ENCODE measurements at regions not wholly inside any gene's neighbourhood (a gene's known extent, or its start where the extent isn't known, plus 50 kb on each side); places are given as distances from the start of the nearest gene placed in this dataset.

- no peak for DNase-seq (ENCODE audit: low spot score)
- no peak for TF ChIP-seq MAX (IDR thresholded peaks at IDR 0.05)
- TF ChIP-seq REST (IDR thresholded peaks at IDR 0.05) = no peak
- TF ChIP-seq ATF3 (IDR thresholded peaks at IDR 0.05) = no peak
- TF ChIP-seq JUND (IDR thresholded peaks at IDR 0.05) = no peak
- TF ChIP-seq HNF4G (IDR thresholded peaks at IDR 0.05) = no peak
- TF ChIP-seq HNF4A (conservative IDR thresholded peaks at IDR 0.05) = no peak
- no peak for TF ChIP-seq ZBTB33 (IDR thresholded peaks at IDR 0.05)
- no peak for TF ChIP-seq YY1 (IDR thresholded peaks at IDR 0.05)
- TF ChIP-seq TAF1 (conservative IDR thresholded peaks at IDR 0.05) = no peak
- TF ChIP-seq CTCF (IDR thresholded peaks at IDR 0.05; ENCODE audit: low read depth, low read length, missing input control) = no peak
- TF ChIP-seq FOXA1 (IDR thresholded peaks at IDR 0.05) = no peak
- TF ChIP-seq RAD21 (IDR thresholded peaks at IDR 0.05) = no peak
- TF ChIP-seq SP1 (IDR thresholded peaks at IDR 0.05) = no peak
- no peak for TF ChIP-seq GABPA (IDR thresholded peaks at IDR 0.05 in 1 of 2, conservative IDR thresholded peaks at IDR 0.05 in 1 of 2)
- no peak for TF ChIP-seq FOXA2 (IDR thresholded peaks at IDR 0.05)
- no peak for TF ChIP-seq EGR1 (IDR thresholded peaks at IDR 0.05; ENCODE audit: low read depth in 2 of 2)
- no peak for TF ChIP-seq RXRA (IDR thresholded peaks at IDR 0.05)
- no peak for TF ChIP-seq NR2F2 (IDR thresholded peaks at IDR 0.05)
- Histone ChIP-seq H3K9ac (ENCODE audit: low read depth in 1 of 2, low read length in 2 of 2) (no peak overlapping the region), H3K9me3 (ENCODE audit: control insufficient read depth in 4 of 4, low read length in 3 of 4) (peaks cover 0 to 3% (median 0%) of the 10 kb centered on the region in 4 donors), H3K27ac (ENCODE audit: low read depth in 1 of 2, low read length in 2 of 2) (no peak overlapping the region), H3K27me3 (ENCODE audit: control insufficient read depth in 4 of 4, insufficient read depth in 4 of 4, low read length in 3 of 4) (no peaks in the 10 kb centered on the region), H3K4me3 (ENCODE audit: low read depth in 1 of 3, low read length in 3 of 3) (no peak overlapping the region), H3K36me3 (ENCODE audit: control insufficient read depth in 4 of 4, insufficient read depth in 3 of 4, low read depth in 1 of 4, low read length in 3 of 4) (no peaks in the 10 kb centered on the region), H3K4me1 (ENCODE audit: control insufficient read depth in 4 of 4, insufficient read depth in 4 of 4, low read length in 3 of 4) (no peaks in the 10 kb centered on the region)
Measured at GRCh38 chr11:107232451-107232850, 214.2 kb upstream of the GUCY1A2 start.

- H3K36me3 ChIP-seq (ENCODE audit: control insufficient read depth in 4 of 4, insufficient read depth in 3 of 4, low read depth in 1 of 4, low read length in 3 of 4) = no peaks in the 10 kb centered on the region
- no peak for DNase-seq (ENCODE audit: low spot score)
Measured at GRCh38 chr11:107224836-107225235, 206.6 kb upstream of the GUCY1A2 start.

More at GRCh38 chr11:107224836-107225235, 206.6 kb upstream of the GUCY1A2 start:
- Histone ChIP-seq H3K9me3 (ENCODE audit: control insufficient read depth in 4 of 4, low read length in 3 of 4) (peaks cover 0 to 5% (median 0%) of the 10 kb centered on the region in 4 donors), H3K9ac (ENCODE audit: low read depth in 1 of 2, low read length in 2 of 2) (no peak overlapping the region), H3K27ac (ENCODE audit: low read depth in 1 of 2, low read length in 2 of 2) (no peak overlapping the region), H3K4me3 (ENCODE audit: low read depth in 1 of 3, low read length in 3 of 3) (no peak overlapping the region), H3K4me1 (ENCODE audit: control insufficient read depth in 4 of 4, insufficient read depth in 4 of 4, low read length in 3 of 4) (no peaks in the 10 kb centered on the region), H3K27me3 (ENCODE audit: control insufficient read depth in 4 of 4, insufficient read depth in 4 of 4, low read length in 3 of 4) (no peaks in the 10 kb centered on the region)
- TF ChIP-seq ATF3 (IDR thresholded peaks at IDR 0.05) (no peak), HNF4G (IDR thresholded peaks at IDR 0.05) (no peak), SP1 (IDR thresholded peaks at IDR 0.05) (no peak), RXRA (IDR thresholded peaks at IDR 0.05) (no peak), HNF4A (conservative IDR thresholded peaks at IDR 0.05) (no peak), NR2F2 (IDR thresholded peaks at IDR 0.05) (no peak)

All from liver (tissue), 7 donors.